ENCODE measurements at regions not wholly inside any gene's neighbourhood (a gene's known extent, or its start where the extent isn't known, plus 50 kb on each side); places are given as distances from the start of the nearest gene placed in this dataset.

DNA sequence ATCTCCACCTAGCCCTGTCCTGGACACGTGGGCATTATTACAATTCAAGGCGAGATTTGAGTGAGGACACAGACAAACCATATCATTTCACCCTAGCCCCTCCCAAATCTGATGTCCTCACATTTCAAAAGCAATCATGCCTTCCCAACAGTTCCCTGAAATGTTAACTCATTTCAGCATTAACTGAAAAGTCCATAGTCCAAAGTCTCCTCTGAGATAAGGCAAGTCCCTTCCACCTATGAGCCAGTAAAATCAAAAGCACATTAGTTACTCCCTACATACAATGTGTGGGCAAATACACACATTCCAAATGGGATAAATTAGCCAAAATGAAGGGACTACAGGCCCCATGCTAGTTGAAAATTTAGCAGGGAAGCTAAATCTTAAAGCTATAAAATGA, 546.0 kb upstream of the LMO3 start:
- TF ChIP-seq, protein P1, sequence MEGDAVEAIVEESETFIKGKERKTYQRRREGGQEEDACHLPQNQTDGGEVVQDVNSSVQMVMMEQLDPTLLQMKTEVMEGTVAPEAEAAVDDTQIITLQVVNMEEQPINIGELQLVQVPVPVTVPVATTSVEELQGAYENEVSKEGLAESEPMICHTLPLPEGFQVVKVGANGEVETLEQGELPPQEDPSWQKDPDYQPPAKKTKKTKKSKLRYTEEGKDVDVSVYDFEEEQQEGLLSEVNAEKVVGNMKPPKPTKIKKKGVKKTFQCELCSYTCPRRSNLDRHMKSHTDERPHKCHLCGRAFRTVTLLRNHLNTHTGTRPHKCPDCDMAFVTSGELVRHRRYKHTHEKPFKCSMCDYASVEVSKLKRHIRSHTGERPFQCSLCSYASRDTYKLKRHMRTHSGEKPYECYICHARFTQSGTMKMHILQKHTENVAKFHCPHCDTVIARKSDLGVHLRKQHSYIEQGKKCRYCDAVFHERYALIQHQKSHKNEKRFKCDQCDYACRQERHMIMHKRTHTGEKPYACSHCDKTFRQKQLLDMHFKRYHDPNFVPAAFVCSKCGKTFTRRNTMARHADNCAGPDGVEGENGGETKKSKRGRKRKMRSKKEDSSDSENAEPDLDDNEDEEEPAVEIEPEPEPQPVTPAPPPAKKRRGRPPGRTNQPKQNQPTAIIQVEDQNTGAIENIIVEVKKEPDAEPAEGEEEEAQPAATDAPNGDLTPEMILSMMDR (IDR thresholded peaks at IDR 0.05; ENCODE audit: poor library complexity, severe bottlenecking) = no peak
- TF ChIP-seq SMC3 (conservative IDR thresholded peaks at IDR 0.05; ENCODE audit: poor library complexity) = no peak
- no peak for TF ChIP-seq EP300 (conservative IDR thresholded peaks at IDR 0.05; ENCODE audit: poor library complexity, severe bottlenecking)
- TF ChIP-seq TAF1 (IDR thresholded peaks at IDR 0.05; ENCODE audit: low read depth) = no peak
- no peak for TF ChIP-seq POLR2AphosphoS5 (IDR thresholded peaks at IDR 0.05)
- TF ChIP-seq, protein P2, sequence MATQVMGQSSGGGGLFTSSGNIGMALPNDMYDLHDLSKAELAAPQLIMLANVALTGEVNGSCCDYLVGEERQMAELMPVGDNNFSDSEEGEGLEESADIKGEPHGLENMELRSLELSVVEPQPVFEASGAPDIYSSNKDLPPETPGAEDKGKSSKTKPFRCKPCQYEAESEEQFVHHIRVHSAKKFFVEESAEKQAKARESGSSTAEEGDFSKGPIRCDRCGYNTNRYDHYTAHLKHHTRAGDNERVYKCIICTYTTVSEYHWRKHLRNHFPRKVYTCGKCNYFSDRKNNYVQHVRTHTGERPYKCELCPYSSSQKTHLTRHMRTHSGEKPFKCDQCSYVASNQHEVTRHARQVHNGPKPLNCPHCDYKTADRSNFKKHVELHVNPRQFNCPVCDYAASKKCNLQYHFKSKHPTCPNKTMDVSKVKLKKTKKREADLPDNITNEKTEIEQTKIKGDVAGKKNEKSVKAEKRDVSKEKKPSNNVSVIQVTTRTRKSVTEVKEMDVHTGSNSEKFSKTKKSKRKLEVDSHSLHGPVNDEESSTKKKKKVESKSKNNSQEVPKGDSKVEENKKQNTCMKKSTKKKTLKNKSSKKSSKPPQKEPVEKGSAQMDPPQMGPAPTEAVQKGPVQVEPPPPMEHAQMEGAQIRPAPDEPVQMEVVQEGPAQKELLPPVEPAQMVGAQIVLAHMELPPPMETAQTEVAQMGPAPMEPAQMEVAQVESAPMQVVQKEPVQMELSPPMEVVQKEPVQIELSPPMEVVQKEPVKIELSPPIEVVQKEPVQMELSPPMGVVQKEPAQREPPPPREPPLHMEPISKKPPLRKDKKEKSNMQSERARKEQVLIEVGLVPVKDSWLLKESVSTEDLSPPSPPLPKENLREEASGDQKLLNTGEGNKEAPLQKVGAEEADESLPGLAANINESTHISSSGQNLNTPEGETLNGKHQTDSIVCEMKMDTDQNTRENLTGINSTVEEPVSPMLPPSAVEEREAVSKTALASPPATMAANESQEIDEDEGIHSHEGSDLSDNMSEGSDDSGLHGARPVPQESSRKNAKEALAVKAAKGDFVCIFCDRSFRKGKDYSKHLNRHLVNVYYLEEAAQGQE (IDR thresholded peaks at IDR 0.05; ENCODE audit: borderline replicate concordance) = no peak
- TF ChIP-seq MXI1 (conservative IDR thresholded peaks at IDR 0.05; ENCODE audit: poor library complexity, severe bottlenecking) = no peak

Data from neural cell (in vitro differentiated cells).